NT2/D1 (cell line): ENCODE measurements at regions not wholly inside any gene's neighbourhood (a gene's known extent, or its start where the extent isn't known, plus 50 kb on each side); places are given as distances from the start of the nearest gene placed in this dataset.

Experiments
- YY1 ChIP-seq: IDR thresholded peaks from 2 replicates; pipeline ENCODE4 v1.6.1; 2011; ENCODE audit not compliant: insufficient read length, insufficient read depth
- ZNF274 ChIP-seq: IDR thresholded peaks from 2 replicates; pipeline ENCODE4 v1.6.1; 2011; ENCODE audit warnings: mild to moderate bottlenecking, low read depth, low read length

GRCh38 chr10:57161157-57161556 is 800.1 kb upstream of the ZWINT start:
- no peak for TF ChIP-seq YY1
- no peak for TF ChIP-seq ZNF274
